ENCODE measurements at regions not wholly inside any gene's neighbourhood (a gene's known extent, or its start where the extent isn't known, plus 50 kb on each side); places are given as distances from the start of the nearest gene placed in this dataset.
"Not testable (repeated sequence)": the region's sequence is repeated elsewhere in the genome, so short reads cannot be mapped to it uniquely, and the experiment has no call there.

DNA sequence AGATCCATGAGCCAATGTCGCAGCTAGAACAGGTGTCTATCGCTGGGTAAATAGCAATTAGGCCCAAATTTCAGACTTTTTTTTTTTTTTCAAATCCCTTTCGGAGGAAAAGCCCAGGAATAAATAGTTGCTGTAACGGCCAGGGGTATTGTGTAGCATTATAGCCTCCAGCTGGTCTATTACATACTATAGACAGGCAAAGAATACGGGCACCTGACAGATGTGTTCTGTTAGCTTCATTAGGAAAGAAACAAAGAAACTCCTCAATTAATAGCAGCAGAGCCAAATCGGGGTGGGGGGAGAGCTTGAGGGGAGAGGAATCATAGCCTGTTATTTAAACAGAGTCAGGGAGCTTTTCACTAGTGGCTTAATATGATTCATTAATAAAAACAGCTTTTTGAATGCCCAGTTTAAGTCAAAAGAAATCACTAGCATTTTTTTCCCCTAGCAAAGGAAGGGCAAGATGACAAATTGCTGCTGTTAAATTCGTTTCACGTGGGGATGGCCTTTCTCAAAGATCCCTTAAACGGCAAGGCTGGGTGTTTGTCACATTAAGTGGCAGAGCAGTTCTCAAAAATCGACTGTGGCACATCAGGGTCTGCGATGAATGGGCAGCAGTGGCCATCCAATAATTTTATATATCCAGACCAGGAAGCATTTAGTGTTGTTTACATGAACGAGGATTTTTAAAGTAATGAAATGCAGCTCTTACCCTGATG is 139.4 kb downstream of the ID4 start:
- DNase-seq, result no peak

- DNase-seq, result no peak
Observed at GRCh38 chr6:19979059-19979458, 141.9 kb downstream of the ID4 start.

DNA sequence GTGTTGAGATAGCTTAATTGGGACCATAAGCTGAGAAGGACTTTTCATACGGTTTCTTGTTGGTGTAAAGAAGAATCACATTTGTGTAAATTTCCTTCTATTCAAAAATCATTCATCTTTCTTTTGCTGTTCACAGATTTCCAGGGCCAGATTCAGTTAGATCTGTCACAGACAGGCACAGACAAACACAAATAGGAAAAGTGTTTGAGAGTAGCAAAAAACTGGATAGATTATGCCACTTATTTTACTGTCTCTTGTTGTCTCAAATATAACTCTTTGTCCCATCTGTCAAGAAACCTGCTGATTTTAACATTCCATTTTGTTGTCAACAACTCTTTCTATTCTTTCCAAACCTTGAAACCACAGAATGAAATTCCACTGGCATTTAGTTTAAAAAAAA is 142.8 kb downstream of the ID4 start:
- no peak for DNase-seq

- DNase-seq, result no peak
Observed at GRCh38 chr6:19983374-19983773, 146.2 kb downstream of the ID4 start.

DNA sequence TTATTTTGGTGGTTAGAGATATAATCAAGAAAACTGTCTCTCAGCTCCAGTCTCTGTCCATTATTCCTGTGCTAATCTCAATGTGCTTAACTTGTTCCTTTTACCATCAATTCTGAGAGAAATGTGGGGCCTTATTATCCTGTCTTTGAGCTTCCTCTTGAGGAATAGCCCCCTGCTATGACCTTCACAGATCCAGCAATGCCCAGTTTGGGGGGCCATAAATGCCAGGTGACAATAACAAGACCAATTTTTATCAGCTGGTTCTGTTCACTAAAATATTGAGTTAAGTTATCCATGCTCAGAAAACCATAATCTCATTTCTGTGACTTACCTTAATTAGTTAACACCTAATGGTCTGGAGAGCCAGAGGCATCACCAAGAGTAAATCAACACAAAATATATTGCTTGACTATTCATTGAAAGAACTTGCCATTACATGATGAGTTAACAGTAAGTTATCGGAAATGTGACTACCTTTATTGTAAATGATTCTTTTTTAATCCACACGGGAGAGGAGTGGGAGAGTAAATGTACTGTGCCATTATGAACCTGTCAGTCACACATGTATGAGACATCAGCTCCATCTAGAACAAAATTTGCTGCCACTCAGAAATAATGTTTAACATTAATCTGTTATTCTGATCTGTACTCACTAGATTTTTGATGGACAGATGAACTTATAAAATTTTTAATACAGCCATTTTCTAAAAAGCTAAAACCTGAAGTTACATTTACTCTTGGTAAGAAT is 149.7 kb downstream of the ID4 start:
- DNase-seq, result no peak

DNA sequence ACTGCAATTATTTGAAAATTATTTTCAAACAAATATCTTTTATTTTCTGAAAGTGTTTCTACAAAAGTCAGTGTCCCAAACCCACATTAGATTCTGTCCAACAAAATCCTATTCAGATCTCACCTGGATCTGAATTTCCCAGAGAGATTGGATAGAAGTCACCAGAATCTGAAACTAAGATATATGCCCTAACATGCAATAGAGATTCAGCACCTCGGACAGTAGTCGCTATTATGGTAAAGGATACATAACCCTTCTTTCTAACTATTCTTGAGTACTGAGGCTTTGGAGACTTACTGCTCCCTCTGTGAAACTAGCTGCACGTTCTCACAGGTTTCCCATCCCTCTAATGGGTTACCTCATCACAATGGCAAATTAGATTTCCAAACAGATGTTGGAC is 151.4 kb downstream of the ID4 start:
- DNase-seq, result peak; percentile 65

- no peak for DNase-seq
Observed at GRCh38 chr6:19991176-19991575, 154.0 kb downstream of the ID4 start.

DNA sequence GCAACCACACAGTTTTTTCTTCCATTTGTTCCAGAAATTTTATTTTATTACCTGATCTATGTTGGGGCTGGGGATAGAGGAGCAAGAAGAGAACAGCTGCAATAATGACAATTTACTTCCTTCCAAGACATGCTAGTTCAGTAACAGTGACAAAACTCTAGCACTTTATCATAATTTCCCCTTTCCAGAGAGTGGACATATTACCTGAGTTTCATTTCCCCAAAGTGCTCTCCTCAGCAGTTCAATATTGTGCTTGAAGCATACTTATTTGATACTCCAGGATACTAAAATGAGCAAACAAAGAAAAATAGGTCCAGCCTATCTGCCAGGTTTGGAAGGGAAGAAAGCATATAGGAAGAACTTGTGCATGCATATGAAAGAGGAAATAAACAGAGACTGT is 157.7 kb downstream of the ID4 start:
- no peak for DNase-seq

DNA sequence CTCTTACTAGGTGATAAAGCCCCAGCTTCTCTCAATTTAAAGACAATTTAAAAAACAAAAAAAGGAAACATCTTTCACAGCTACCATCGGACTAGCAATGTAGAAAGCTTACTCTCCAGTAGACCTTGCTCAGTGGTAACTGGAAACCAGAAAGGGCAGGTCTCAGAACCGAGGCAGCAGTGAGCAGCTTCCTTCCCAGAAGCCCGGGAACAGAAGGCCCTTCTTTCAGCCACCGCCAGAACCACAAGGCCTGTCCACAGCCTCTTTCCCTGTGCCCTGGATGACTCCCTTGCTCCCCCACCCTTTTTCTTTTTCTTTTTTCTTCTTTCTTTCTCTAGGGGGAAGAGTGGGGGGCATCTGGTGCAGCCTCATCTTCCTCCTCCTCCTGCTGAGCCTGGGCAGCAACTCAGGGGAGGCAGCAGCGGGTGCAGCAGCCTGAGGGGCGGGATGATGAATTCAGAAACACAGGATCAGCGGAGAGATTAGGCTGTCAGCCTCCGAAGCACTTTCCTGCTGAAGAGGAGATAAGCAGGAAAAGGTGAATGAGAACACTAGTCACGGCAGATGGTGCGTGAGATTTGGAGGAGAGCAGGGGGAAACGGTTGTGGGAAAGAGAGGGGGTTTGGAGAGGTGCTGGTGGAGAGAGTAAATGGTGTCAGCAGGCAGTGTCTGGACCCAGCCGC is 158.5 kb downstream of the ID4 start:
- no peak for DNase-seq

DNA sequence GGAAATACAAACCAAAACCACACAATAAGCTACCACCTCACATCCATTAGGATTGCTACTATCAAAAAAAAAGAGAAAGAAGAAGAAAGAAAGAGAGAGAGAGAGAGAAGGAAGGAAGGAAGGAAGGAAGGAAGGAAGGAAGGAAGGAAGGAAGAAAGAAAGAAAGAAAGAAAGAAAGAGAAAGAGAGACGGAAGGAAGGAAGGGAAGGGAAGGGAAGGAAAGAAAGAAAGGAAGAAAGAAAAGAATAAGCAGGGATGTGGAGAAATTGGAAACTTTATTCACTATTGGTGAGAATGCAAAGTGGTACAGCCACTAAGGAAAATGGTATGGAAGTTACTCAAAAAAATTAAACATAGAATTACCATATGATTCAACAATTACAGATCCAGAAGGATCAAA is 159.9 kb downstream of the ID4 start:
- no peak for DNase-seq

DNA sequence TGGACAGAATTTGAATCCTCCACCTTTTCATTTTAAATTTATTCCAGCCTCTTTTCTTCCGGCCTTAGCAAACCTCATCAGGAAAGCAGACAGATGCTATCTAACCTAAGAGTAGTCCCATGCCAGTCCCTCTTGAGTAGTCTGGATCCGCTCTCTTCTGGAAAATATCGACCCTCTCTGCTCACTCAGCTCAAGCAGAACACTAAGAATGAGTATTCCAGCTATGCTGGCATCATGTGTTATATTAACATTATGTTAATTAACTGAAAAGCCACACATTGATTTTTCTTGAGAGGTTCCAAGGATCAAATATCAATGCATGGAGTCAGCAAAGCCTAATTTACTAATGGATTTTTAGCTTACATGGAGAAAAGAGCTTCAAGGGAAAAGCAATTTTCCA is 161.4 kb downstream of the ID4 start:
- DNase-seq, result no peak

DNA sequence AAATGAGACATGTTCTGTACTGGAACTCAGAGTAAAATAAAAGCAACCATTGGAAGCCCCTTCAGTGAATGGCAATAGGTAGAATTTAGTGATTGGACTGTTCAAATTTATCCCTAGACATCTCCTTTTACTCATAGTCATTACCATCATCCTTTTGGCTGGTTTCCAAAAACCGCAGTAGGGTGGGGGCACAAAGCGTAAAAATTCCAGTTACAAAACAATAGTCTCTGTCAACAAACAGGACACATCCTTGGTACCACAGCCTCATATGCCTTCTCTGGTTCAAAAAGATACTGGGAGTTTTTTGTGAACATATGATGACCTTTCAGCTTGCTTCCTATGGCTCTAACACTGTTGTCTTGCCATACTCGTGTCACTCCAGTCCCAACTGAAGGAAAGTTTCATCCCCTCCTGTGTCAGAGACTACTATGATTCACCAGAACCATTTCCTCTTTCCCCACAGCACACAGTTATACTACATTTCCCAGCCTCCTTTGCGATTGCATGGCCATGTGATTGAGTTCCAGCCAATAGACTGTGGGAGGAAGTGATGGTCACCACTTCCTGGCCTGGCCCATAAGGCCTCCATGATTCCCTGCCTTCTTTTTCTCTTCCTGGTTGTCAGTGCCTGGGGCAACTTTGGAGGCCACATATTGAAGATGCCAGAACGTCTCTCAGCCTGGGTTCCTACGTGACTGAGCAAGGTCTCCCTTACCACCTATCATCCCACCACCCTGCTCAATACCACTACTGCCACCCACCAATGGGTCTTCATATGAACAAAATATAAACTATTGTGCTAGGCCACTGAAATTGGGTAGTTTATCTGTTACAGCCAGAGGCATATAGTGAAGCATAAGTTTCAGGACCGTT is 162.4 kb downstream of the ID4 start:
- DNase-seq, result no peak

- DNase-seq, result no peak
Observed at GRCh38 chr6:20001286-20001685, 164.1 kb downstream of the ID4 start.

- DNase-seq, result no peak
Observed at GRCh38 chr6:20006037-20006436, 168.9 kb downstream of the ID4 start.

- DNase-seq, result no peak
Observed at GRCh38 chr6:20008131-20008530, 171.0 kb downstream of the ID4 start.

- no peak for DNase-seq
Observed at GRCh38 chr6:20013066-20013861, 176.1 kb downstream of the ID4 start.

DNA sequence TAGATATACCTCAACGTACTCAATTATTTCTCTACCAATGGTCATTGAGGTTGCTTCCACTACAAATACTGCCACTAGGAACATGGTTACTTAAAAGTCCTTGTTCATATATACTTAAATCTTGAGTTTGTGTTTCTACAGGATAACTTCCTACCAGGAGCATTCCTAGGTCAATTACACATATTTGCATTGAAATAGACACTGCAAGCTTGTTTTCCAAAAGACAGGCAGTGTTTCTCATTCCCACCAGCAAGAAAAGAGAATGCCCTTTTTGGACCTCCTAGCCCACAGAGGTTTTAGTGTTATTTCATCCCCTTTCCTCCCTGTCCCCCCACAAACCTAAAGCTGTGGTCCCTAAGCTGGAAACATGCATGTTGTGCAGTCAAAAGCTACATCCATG is 177.3 kb downstream of the ID4 start:
- no peak for DNase-seq

GRCh38 chr6:20020526-20020925 is 183.4 kb downstream of the ID4 start:
- no peak for DNase-seq

- no peak for DNase-seq
Observed at GRCh38 chr6:20021795-20022194, 184.6 kb downstream of the ID4 start.

- not testable (repeated sequence) for DNase-seq
Observed at GRCh38 chr6:20023549-20024315, 186.6 kb downstream of the ID4 start.

GRCh38 chr6:20024316-20024673 is 187.1 kb downstream of the ID4 start:
- DNase-seq, result no peak

All from renal pelvis (tissue), 1 donor.